ENCODE measurements at regions not wholly inside any gene's neighbourhood (a gene's known extent, or its start where the extent isn't known, plus 50 kb on each side); places are given as distances from the start of the nearest gene placed in this dataset.

DNA sequence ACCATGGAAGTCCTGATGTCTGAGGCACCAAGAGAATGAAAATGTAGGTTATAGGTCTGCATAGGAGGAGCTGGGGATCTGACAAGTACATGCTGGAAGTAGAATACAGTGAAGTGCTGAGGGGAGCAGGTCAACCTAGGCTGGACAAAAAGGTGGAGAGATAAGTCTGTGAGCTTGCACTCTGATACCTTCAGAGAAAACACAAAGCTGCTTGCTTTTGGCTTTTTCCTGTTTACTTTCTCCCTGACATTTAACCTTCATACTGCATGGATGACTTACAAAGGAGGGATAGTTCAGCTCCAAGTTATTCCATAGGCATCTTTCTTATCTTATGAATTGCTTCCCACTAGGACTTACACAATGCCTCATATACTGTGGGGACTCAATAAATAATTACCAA, 256.7 kb upstream of the NREP start:
- TF ChIP-seq, protein P1, sequence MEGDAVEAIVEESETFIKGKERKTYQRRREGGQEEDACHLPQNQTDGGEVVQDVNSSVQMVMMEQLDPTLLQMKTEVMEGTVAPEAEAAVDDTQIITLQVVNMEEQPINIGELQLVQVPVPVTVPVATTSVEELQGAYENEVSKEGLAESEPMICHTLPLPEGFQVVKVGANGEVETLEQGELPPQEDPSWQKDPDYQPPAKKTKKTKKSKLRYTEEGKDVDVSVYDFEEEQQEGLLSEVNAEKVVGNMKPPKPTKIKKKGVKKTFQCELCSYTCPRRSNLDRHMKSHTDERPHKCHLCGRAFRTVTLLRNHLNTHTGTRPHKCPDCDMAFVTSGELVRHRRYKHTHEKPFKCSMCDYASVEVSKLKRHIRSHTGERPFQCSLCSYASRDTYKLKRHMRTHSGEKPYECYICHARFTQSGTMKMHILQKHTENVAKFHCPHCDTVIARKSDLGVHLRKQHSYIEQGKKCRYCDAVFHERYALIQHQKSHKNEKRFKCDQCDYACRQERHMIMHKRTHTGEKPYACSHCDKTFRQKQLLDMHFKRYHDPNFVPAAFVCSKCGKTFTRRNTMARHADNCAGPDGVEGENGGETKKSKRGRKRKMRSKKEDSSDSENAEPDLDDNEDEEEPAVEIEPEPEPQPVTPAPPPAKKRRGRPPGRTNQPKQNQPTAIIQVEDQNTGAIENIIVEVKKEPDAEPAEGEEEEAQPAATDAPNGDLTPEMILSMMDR (IDR thresholded peaks at IDR 0.05) = no peak
- TF ChIP-seq POLR2A (IDR thresholded peaks at IDR 0.05) = no peak
